NCI-H1092 treated with DMSO at 0.1 percent for 48 hours (cell line): ENCODE measurements at regions not wholly inside any gene's neighbourhood (a gene's known extent, or its start where the extent isn't known, plus 50 kb on each side); places are given as distances from the start of the nearest gene placed in this dataset.

ENCODE experiments used
- DNase-seq: peaks from one replicate; lab custom pipeline; 2025; lab: John Stamatoyannopoulos, UW

DNA sequence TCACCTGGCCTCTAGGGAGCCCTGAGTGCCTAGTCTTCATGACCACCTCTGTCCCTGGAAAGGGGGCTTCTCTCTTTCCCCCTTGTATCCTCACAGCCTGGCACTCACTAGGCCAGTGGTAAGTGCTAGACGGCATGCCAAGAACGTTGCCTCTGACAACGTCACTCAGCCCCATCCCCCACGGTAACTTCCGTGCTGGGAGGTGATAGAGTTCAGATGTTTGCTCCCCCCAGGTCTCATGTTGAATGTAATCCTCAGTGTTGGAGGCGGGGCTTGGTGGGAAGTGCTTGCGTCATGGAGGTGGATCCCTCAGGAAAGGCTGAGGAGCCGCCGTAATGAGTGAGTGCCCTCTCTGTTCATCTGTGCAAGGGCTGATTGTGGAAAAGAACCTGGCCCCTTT lies 343.3 kb upstream of the MKI67 start:
- DNase-seq, result no peak

GRCh38 chr10:128470321-128470965 lies 344.2 kb upstream of the MKI67 start:
- DNase-seq, result peak; percentile 28

DNA sequence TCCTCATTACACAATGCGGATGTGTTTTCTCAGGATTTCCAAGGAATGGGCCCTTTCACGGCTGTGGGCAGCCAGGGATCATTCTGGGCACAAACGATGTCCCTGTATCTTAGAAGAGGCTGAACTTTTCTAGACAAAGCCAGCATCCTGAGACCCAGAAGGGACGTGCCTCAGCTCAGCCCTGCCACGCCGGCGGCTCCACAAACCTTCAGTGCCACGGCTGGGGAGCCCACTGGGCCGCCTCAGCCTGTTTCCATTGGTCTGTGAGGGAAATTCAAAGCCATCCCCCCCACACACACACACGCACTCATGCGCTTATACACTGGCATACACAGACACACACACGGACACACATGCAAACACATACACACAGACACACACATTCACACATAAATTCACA lies 344.9 kb upstream of the MKI67 start:
- DNase-seq, result no peak

GRCh38 chr10:128472196-128472595 lies 346.0 kb upstream of the MKI67 start:
- DNase-seq, result no peak

- DNase-seq, result no peak
These were observed 347.2 kb upstream of the MKI67 start for GRCh38 chr10:128473396-128473795.

- DNase-seq, result no peak
These were observed 347.7 kb upstream of the MKI67 start for GRCh38 chr10:128473911-128474310.

DNA sequence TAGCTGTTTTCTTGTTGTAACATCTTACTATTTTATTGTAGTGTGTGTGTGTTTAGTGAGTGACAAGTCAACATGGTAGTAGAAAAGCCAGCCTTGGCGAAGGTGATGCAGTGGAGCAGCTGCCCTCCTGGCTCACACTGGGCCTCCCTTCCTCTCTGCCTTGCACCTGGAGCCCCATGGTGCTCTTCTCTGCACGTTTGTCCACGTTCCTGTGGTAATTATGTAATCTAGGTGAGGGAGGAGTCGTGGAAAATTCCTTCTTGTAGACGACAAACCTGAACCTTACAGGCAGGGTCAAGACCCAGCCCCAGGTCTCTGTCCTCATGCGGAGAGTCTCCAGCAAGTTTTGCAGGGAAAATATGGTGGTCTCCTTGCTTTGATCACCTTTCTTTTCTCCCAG lies 348.3 kb upstream of the MKI67 start:
- no peak for DNase-seq

- no peak for DNase-seq
These were observed 349.6 kb upstream of the MKI67 start for GRCh38 chr10:128475686-128476367.

GRCh38 chr10:128476368-128476725 lies 350.1 kb upstream of the MKI67 start:
- no peak for DNase-seq

GRCh38 chr10:128476845-128477244 lies 350.6 kb upstream of the MKI67 start:
- DNase-seq, result no peak

DNA sequence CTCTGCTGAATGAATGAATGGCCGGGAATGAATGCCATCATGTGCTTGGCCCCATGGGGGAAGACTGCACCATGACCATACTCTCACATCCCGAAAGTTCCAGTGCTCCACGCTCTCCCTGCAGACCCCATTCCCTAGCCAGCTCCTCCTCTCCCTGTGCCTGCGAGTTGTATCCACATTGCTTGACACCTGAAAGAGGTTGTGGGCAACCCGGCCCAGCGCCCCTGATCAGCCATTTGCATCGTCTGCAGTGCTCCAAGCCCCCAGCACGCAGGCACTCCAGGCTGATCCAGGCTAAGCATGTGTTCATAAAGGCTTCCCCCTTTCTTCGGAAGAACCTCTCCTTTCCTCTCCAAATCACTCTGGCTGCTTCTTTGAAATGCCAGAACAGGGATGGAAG lies 354.4 kb upstream of the MKI67 start:
- DNase-seq, result no peak

DNA sequence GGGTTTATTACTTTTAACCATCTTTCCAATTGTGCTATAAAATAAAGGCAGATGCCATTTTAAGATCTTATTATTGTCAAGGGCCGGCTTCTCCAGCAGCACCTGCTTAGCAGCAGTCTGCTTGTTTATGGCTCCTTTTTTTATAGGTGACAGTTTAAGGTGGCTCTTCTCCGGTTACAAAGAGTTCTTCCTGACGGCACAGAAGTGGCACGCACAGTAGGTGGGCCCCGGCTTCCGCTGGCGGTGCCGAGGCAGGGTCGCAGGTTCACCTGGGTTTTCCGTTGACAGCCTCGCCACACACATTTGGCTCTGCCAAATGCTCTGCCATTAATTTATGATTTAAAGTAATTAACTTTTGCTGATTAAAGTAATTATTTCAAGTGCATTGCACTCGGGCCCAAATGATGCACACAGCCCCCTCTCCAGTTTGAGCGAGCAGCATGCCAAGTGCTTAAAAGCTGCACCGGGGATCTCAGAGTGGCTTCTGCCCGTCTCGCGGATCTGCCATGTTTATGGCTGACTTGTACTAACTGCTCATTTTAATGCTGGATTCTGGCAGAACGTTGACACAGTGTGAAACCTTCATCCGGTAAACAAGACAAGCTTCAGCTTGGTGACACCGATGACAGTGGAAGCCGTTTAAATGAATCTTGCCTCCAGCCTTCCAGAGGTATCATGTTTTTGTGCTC lies 355.1 kb upstream of the MKI67 start:
- DNase-seq, result peak; percentile 87

DNA sequence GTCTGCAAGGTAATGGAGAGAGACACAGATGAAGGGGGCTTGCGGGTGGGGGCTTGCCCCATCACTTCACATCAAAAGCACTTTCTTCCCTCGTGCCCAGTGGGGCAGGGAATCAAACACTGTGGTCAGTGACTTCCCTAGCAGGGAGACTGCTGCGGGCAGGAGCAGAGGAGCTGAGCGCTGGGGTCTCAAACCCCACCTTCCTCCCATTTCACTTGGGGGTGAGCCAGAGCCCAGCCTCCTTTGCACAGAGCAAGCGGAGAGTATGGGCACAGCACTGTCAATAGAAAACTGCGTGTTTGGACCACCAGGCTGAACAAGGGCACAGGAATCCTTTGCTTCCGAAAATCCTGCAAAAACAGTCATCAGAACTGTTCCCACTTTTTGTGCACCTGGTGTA lies 355.8 kb upstream of the MKI67 start:
- DNase-seq, result peak; percentile 20

- DNase-seq, result peak; percentile 46
These were observed 357.0 kb upstream of the MKI67 start for GRCh38 chr10:128483216-128483615.

DNA sequence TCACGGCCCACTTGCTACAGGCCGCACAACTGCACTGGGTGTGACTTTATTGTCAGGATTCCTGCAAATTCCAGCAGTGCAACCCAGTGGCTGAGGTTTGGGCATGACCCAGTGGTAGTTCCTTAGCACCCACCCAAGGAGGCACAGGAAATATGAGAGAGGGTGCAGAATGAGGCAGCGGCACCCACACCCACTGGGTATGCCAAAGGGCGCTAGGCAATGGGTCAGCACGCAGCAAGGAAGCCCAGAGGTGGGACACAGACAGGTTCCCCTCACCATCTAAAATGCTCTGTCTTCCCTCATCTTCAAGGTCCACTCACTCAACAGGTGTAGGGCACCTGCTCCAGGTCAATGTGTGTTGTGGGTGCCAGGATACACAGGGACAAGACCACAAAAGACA lies 357.8 kb upstream of the MKI67 start:
- no peak for DNase-seq

- no peak for DNase-seq
These were observed 359.5 kb upstream of the MKI67 start for GRCh38 chr10:128485701-128486235.

- no peak for DNase-seq
These were observed 361.3 kb upstream of the MKI67 start for GRCh38 chr10:128487517-128487916.

DNA sequence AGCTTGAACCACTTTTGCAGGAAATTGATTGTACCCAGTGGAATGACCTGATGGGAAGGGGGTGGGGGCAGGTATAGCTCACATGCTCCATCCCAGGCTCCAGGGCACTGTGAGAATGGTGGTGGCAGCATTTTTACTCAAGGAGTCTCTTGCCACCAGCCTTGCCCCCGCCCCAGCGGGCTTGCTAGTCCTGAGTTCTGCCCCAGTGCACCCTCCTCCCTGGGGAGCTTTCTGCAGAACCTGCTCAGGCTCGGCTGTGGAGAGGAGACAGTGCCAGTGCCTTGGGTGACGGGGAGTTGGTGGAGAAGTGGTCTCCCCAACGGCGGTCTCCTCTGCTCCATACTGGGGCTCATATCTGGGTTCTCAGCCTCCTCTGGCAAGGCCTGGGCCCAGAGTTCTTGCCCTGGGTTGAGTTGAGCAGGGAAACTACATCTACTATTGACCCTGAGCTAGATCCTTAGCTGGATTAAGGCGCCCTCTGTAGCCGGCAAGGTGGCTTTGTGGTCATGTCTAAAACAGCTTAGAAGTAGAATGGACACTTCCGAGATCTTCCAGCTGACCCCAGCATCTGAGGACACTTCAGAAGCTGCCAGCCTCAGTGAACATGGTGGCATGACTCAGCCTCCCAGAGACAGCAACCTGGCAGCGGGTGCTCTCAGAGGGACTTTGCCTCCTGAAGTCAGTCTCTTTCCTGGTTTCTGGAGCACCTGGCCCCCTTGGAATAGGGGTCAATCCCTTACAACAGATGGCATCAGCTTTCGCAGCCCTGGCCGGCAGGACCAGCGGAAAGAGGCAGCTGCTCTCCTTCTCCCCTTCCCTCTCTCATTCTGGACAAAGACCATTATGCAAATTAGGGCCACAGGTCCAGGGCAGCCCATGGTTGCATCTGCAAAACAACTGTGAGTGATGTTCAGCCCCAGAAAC lies 363.4 kb upstream of the MKI67 start:
- no peak for DNase-seq

DNA sequence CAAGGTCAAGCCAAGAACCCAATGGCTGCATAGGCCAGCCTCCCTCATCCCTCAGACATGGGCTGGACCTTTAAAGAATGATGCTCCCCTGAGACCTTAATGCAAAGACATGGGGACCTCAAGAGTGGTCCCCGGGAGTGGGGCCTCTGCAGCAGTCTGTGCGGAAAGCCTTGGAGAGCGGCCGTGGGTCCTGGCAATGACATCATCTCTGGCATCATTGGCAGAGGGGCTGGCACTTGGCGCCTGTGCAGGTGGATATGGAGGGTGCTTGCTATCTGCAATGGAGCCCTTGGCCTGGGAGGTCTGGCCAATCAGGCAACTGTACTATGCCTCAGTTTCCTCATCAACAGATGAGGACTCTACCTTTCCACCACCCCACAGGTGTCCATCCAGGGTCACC lies 365.5 kb upstream of the MKI67 start:
- DNase-seq, result no peak

DNA sequence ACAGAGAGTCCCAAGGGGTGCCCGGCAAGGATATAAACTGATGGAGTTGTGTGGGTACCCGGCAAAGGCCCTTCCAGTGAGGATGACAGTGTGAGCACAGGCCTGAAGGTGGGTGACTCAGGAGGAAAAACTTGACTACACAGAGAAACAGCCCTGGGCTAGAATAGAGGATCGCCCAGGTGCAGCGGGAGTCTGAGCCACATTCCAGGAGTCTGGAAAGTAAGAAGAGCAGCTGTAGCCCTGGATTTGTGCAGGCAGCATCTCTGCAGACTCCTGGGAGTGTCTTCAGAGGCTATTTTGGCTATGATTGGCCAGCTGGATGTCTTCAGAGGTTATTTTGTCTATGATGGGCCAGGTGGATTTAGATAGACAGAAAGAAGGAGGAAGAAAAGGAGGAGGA lies 367.6 kb upstream of the MKI67 start:
- DNase-seq, result no peak

DNA sequence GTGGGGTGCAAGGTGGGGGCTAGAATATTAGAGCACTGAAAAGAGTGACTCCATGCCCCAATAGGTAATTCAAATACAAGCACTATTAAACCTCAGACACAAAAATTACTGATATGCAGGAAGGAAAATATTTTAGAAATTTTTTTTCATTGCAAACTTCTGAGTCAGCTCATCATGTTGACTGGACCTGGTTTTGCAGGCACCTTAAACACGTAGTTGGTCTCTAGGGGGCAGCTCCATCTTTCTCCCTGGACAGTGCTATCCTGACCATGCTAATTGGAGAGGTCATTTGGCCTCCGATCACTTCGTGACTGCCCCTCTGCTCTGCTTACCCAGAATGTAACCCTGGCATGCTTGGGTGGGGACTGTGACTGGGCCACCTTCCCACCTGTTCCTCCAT lies 368.4 kb upstream of the MKI67 start:
- no peak for DNase-seq
